ENCODE measurements at regions not wholly inside any gene's neighbourhood (a gene's known extent, or its start where the extent isn't known, plus 50 kb on each side); places are given as distances from the start of the nearest gene placed in this dataset.

- DNase-seq = no peak
Measured at GRCh38 chr11:79963856-79964645, 523.2 kb upstream of the TENM4 start.

GRCh38 chr11:79960461-79960860, 519.6 kb upstream of the TENM4 start:
- DNase-seq = no peak

GRCh38 chr11:79959318-79959717, 518.5 kb upstream of the TENM4 start:
- no peak for DNase-seq

- no peak for DNase-seq
Measured at GRCh38 chr11:79957702-79958101, 516.9 kb upstream of the TENM4 start.

- no peak for DNase-seq
Measured at GRCh38 chr11:79956061-79956460, 515.2 kb upstream of the TENM4 start.

- DNase-seq = no peak
Measured at GRCh38 chr11:79953629-79954028, 512.8 kb upstream of the TENM4 start.

GRCh38 chr11:79950741-79951140, 509.9 kb upstream of the TENM4 start:
- no peak for DNase-seq

GRCh38 chr11:79950172-79950571, 509.3 kb upstream of the TENM4 start:
- no peak for DNase-seq

GRCh38 chr11:79949574-79949973, 508.7 kb upstream of the TENM4 start:
- DNase-seq = no peak

- no peak for DNase-seq
Measured at GRCh38 chr11:79942646-79943045, 501.8 kb upstream of the TENM4 start.

GRCh38 chr11:79942090-79942489, 501.3 kb upstream of the TENM4 start:
- DNase-seq = no peak

GRCh38 chr11:79940974-79941735, 500.3 kb upstream of the TENM4 start:
- DNase-seq = no peak

- DNase-seq = no peak
Measured at GRCh38 chr11:79940165-79940564, 499.3 kb upstream of the TENM4 start.

- DNase-seq = no peak
Measured at GRCh38 chr11:79939111-79939510, 498.3 kb upstream of the TENM4 start.

GRCh38 chr11:79937676-79938334, 497.0 kb upstream of the TENM4 start:
- no peak for DNase-seq

GRCh38 chr11:79932612-79933011, 491.8 kb upstream of the TENM4 start:
- DNase-seq = no peak

- no peak for DNase-seq
Measured at GRCh38 chr11:79931692-79932091, 490.9 kb upstream of the TENM4 start.

GRCh38 chr11:79926707-79927106, 485.9 kb upstream of the TENM4 start:
- no peak for DNase-seq

- no peak for DNase-seq
Measured at GRCh38 chr11:79925570-79925969, 484.7 kb upstream of the TENM4 start.

GRCh38 chr11:79922641-79923040, 481.8 kb upstream of the TENM4 start:
- no peak for DNase-seq

GRCh38 chr11:79920480-79920879, 479.6 kb upstream of the TENM4 start:
- DNase-seq = no peak

GRCh38 chr11:79919350-79919749, 478.5 kb upstream of the TENM4 start:
- no peak for DNase-seq

- DNase-seq = no peak
Measured at GRCh38 chr11:79918846-79919245, 478.0 kb upstream of the TENM4 start.

- no peak for DNase-seq
Measured at GRCh38 chr11:79906164-79906563, 465.3 kb upstream of the TENM4 start.
